ENCODE measurements at regions not wholly inside any gene's neighbourhood (a gene's known extent, or its start where the extent isn't known, plus 50 kb on each side); places are given as distances from the start of the nearest gene placed in this dataset.

- TF ChIP-seq YY1 (IDR thresholded peaks at IDR 0.05; ENCODE audit: insufficient read depth, insufficient read length) = no peak
- TF ChIP-seq ZNF274 (IDR thresholded peaks at IDR 0.05; ENCODE audit: low read depth, low read length) = no peak
Observed at GRCh38 chr3:157824281-157824680, 281.9 kb downstream of the SHOX2 start.

Data from NT2/D1 (cell line).